Lung (tissue), 11 donors: ENCODE measurements at regions not wholly inside any gene's neighbourhood (a gene's known extent, or its start where the extent isn't known, plus 50 kb on each side); places are given as distances from the start of the nearest gene placed in this dataset.

Source experiments
- ATAC-seq: fragments of 200-7000 bp; cut with Tn5 transposase; one replicate; pipeline ENCODE4 v1.9.1; 2020; ENCODE audit warnings: moderate number of reproducible peaks; ENCODE audit not compliant: insufficient read depth, low FRiP score
- DNase-seq, 3 donors: peaks; one replicate each; pipeline ENCODE4 v3.0.0-alpha.2; 2013 to 2017
- H3K27ac ChIP-seq, 2 donors: one replicate each; pipeline ENCODE4 v1.5.1; 2013; ENCODE audit warnings: mild to moderate bottlenecking in 2 of 2, moderate library complexity in 2 of 2, control low read depth in 1 of 2, inconsistent platforms in 1 of 2, low read depth in 1 of 2, low read length in 1 of 2
- H3K27me3 ChIP-seq, 3 donors: one replicate each; pipeline ENCODE4 v1.5.1; 2013; ENCODE audit warnings: low read length in 2 of 3; ENCODE audit not compliant: control insufficient read depth in 3 of 3, insufficient read depth in 3 of 3
- H3K36me3 ChIP-seq, 4 donors: one replicate each; pipeline ENCODE4 v1.5.1; 2013; ENCODE audit warnings: low read length in 4 of 4, mild to moderate bottlenecking in 1 of 4, moderate library complexity in 1 of 4; ENCODE audit not compliant: control insufficient read depth in 4 of 4, insufficient read depth in 4 of 4
- H3K4me1 ChIP-seq, 5 donors: one replicate each; pipeline ENCODE4 v1.5.1; 2013; ENCODE audit warnings: low read length in 5 of 5, mild to moderate bottlenecking in 2 of 5, moderate library complexity in 1 of 5; ENCODE audit not compliant: control insufficient read depth in 5 of 5, insufficient read depth in 5 of 5
- H3K4me3 ChIP-seq: one replicate; pipeline ENCODE4 v1.5.1; 2013; ENCODE audit warnings: mild to moderate bottlenecking, control low read depth, moderate library complexity
- H3K9ac ChIP-seq, 2 donors: one replicate each; pipeline ENCODE4 v1.5.1; 2013; ENCODE audit warnings: low read length in 2 of 2, control low read depth in 1 of 2; ENCODE audit not compliant: insufficient read depth in 1 of 2
- H3K9me3 ChIP-seq, 4 donors: one replicate each; pipeline ENCODE4 v1.5.1; 2013; ENCODE audit warnings: low read length in 3 of 4, mild to moderate bottlenecking in 1 of 4, moderate library complexity in 1 of 4; ENCODE audit not compliant: control insufficient read depth in 4 of 4, insufficient read depth in 3 of 4
- WGBS, 2 donors: extraction: QIAGEN DNeasy Blood & Tissue Kit; methylation state at CpG; one replicate each; pipeline ENCODE4 v1.1.7; 2013; 5-methylcytosine and 5-hydroxymethylcytosine counted together
- TF ChIP-seq, protein P1 (sequence below): IDR thresholded peaks from 2 replicates; pipeline ENCODE4 v1.5.1; 2012; ENCODE audit warnings: mild to moderate bottlenecking; ENCODE audit errors: control extremely low read depth, extremely low read depth
- donor health status: control.
- donor health status: control.
- donor health status: Bipolar disorder and iron deficiency.
- donor health status: healthy.
- donor health status: DM: yes; HTN: yes; CAD: no.

DNA sequence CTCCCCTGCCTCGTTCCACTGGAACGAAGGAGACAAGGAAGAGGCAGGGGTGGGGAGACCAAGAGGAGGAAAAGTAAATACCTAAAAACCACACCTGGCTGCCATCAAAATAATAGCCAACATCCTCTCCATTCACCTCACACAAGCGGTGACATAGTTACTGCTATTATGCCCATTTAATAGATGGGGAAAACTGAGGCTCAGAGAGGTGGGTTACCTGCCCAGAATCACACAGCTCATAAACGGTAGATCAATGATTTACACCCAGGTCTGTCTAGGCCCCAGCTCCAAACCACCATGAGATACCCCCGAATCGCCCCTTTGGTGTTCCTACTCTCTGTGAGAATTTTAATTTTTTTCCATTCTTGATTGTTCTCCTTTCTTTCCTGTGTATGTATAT is 253.8 kb downstream of the BMP7 start:
- H3K4me1 ChIP-seq: no peaks in the 10 kb centered on the region
- no peak overlapping the region for H3K9ac ChIP-seq
- ATAC-seq (no peak), DNase-seq (no peak)
- WGBS, 2 donors: 90 to 95% methylated on average over 6 of the region's 6 CpGs
- peaks cover 0 to 2% (median 0%) of the 10 kb centered on the region in 4 donors for H3K9me3 ChIP-seq
- no peak overlapping the region for H3K27ac ChIP-seq
- no peaks in the 10 kb centered on the region for H3K36me3 ChIP-seq
- TF ChIP-seq, protein P1, sequence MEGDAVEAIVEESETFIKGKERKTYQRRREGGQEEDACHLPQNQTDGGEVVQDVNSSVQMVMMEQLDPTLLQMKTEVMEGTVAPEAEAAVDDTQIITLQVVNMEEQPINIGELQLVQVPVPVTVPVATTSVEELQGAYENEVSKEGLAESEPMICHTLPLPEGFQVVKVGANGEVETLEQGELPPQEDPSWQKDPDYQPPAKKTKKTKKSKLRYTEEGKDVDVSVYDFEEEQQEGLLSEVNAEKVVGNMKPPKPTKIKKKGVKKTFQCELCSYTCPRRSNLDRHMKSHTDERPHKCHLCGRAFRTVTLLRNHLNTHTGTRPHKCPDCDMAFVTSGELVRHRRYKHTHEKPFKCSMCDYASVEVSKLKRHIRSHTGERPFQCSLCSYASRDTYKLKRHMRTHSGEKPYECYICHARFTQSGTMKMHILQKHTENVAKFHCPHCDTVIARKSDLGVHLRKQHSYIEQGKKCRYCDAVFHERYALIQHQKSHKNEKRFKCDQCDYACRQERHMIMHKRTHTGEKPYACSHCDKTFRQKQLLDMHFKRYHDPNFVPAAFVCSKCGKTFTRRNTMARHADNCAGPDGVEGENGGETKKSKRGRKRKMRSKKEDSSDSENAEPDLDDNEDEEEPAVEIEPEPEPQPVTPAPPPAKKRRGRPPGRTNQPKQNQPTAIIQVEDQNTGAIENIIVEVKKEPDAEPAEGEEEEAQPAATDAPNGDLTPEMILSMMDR: no peak
- H3K4me3 ChIP-seq: no peak overlapping the region
- H3K27me3 ChIP-seq: peaks cover 1 to 19% (median 17%) of the 10 kb centered on the region in 3 donors

DNA sequence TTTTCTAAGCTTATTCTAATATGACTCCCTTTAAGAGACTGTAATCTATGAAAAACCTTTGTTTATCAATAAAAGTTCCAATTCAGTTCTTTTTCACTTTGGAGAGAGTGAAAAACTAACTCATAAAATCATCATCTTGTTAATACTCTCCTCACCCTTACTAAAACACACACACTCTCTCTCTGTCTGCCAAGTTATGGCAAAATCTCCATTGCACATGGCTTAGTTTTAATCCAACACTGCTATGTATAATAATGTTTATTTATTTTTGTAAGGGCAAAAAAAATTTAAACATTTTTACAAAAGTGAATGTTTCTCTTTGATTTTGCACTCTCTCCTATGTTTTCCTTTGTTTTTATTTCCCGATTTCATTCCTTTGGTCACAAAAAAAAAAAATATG is 253.2 kb downstream of the BMP7 start:
- no peak overlapping the region for H3K4me3 ChIP-seq
- H3K4me1 ChIP-seq: no peaks in the 10 kb centered on the region
- 59 to 80% methylated on average over 1 of the region's 1 CpG for WGBS, 2 donors
- H3K9ac ChIP-seq: no peak overlapping the region
- no peaks in the 10 kb centered on the region for H3K36me3 ChIP-seq
- ATAC-seq: no peak
- H3K27me3 ChIP-seq: peaks cover 3 to 21% (median 19%) of the 10 kb centered on the region in 3 donors
- TF ChIP-seq, protein P1: no peak
- peaks cover 0 to 2% (median 0%) of the 10 kb centered on the region in 4 donors for H3K9me3 ChIP-seq
- H3K27ac ChIP-seq: no peak overlapping the region
- peak in 1 of 3 donors; percentile 21 for DNase-seq

DNA sequence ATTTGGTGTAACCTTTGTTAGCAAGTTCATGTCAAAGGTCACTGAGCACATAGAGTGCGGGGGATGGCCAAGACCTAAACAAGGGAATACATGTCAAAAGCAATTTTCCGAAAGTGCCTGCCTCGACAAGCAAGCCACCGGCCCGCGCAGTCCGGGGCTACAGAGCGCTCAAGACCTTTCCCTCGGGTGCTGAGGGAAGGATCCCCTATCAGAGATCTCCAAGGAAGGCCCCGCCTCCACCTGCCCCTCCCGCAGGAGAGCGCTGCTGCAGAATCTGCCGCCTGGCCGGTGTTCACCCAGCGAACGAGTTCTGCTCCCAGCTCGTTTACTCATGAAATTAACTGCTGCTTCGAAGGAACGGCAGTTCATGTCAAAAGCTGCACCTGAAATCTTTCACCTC is 252.7 kb downstream of the BMP7 start:
- H3K9ac ChIP-seq: no peak overlapping the region
- H3K27ac ChIP-seq: no peak overlapping the region
- DNase-seq: peak in 2 of 3 donors; percentile 22 to 31
- H3K9me3 ChIP-seq: peaks cover 0 to 2% (median 0%) of the 10 kb centered on the region in 4 donors
- WGBS, 2 donors: 5% methylated on average over 19 of the region's 19 CpGs
- no peaks in the 10 kb centered on the region for H3K4me1 ChIP-seq
- no peak for ATAC-seq
- no peaks in the 10 kb centered on the region for H3K36me3 ChIP-seq
- H3K4me3 ChIP-seq: no peak overlapping the region
- peaks cover 3 to 24% (median 20%) of the 10 kb centered on the region in 3 donors for H3K27me3 ChIP-seq
- TF ChIP-seq, protein P1: no peak

DNA sequence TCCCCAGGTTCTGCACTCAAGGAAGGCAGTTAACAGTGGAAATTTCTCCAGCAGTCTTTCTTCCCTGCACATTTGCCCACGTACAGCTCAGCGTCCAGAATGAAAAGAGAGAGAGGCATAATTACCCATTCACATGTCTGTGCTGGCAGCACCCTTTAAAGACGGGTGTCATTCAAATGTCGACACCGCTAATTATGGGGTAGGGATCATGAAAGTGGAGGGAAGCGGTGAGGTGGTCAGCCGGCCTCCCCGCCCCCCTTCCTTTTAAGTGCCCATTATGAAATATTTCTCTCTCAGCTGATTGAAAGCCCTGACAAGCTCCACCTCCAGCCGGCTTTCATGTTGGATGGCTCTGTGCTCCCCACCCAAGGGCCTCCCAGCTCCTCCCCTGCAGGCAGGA is 246.1 kb downstream of the BMP7 start:
- peaks cover 0 to 9% (median 0%) of the 10 kb centered on the region in 4 donors for H3K9me3 ChIP-seq
- WGBS, 2 donors: 33 to 46% methylated on average over 9 of the region's 9 CpGs
- ATAC-seq (no peak), DNase-seq (no peak)
- no peak overlapping the region for H3K4me3 ChIP-seq
- H3K4me1 ChIP-seq: no peaks in the 10 kb centered on the region
- TF ChIP-seq, protein P1: no peak
- no peak overlapping the region for H3K27ac ChIP-seq
- H3K9ac ChIP-seq: no peak overlapping the region
- H3K36me3 ChIP-seq: no peaks in the 10 kb centered on the region
- H3K27me3 ChIP-seq: peaks cover 3 to 17% (median 12%) of the 10 kb centered on the region in 3 donors
